Activated CD4-positive, CD25-positive, alpha-beta regulatory T cell (primary cell): ENCODE measurements at regions not wholly inside any gene's neighbourhood (a gene's known extent, or its start where the extent isn't known, plus 50 kb on each side); places are given as distances from the start of the nearest gene placed in this dataset.
"Not testable (repeated sequence)": the region's sequence is repeated elsewhere in the genome, so short reads cannot be mapped to it uniquely, and the experiment has no call there.

Experiments
- DNase-seq, 4 experiments: peaks; one replicate each; lab custom pipeline; 2025; lab: John Stamatoyannopoulos, UW

DNA sequence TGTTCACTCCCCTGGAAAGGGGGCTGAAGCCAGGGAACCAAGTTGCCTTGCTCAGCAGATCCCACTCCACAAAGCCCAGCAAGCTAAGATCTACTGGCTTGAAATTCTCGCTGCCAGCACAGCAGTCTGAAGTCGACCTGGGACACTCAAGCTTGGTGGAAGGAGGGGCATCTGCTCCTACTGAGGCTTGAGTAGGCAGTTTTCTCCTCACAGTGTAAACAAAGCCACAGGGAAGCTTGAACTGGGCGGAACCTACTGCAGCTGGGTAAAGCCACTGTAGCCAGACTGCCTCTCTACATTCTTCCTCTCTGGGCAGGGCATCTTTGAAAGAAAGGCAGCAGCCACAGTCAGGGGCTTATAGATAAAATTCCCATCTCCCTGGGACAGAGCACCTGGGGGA, 495.0 kb downstream of the USP25 start:
- not testable (repeated sequence) for DNase-seq

DNA sequence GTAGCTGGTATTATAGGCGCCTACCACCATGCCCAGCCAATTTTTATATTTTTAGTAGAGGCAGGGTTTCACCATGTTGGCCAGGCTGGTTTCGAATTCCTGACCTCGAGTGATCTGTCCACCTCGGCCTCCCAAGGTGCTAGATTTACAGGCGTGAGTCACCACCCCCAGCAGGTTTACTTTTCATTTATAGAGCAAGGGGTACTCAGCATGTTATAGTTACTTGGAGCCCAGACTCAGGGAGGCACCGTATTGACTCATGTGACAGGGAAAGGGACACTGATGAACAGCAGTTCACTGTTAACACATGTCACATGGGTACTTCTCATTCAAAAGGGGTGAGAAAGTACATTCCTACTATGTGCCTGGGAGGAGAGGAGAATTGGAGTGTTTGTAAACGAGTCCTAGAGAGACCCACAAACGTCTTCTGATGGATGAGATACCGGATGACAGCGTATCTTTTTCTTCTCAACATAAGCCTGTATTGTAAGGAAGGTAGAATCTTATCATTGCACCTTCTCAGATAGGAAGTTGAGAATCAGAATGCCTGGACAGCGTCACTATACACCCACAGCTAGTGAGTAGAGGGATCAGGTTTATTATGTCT, 510.0 kb downstream of the USP25 start:
- no peak for DNase-seq

DNA sequence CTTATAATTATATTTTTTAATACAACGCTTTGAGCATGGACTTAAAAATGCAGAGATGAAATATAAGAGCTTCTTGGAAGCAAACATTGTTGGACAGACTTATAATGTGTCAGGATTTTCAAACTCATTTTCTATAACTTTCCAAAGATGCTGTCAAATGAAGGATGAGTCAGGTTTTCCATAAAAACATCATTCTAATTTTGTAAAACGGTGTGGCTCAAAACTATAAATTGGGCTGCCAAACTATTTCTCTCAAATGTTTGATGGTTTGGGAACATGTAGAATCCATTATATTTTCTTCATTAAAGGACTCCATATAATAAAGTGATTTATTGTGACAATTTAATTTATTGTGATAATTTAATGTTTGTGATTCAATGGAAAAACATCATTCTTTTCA, 511.2 kb downstream of the USP25 start:
- DNase-seq, result no peak

DNA sequence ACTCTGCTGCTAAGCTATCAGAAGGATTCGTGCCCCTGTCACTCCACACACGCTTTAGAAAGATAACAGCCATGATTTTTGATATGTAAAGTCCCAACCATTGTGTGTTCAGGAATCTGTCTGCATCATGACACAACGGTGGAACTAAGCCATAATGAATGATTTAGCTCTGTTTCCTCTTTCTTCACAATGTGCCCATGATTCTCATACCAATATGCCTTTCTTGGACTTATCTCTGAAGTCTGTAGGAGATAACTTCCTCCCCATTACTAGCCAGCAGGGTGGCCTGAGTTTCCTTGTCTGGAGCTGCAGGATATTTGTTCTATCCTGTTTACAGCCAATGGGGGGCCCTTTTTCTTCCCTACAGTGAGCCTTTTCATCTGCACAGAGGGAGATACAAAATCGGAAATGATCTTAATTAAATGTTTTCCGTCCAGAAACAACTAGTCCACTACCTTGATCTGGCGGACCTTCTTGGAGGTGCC, 511.7 kb downstream of the USP25 start:
- no peak for DNase-seq

DNA sequence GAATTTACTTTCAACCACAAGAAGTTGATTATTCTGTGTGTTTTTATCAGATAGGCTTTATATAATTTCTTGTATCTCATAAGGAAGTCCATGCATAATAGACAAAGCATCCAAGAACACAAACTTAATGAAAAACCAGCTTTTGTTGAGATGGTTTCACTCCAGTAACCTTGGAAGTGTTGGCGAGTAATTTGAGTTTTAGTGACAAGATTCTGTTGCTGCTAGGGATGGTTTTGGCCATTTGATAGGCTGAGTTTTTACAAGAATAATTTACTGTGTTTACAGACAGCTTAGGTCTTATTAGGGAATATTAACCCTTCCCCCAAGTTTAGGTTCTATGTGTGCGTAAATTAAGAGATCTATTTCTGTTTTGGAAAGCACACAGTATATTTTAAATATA, 513.6 kb downstream of the USP25 start:
- DNase-seq, result no peak

DNA sequence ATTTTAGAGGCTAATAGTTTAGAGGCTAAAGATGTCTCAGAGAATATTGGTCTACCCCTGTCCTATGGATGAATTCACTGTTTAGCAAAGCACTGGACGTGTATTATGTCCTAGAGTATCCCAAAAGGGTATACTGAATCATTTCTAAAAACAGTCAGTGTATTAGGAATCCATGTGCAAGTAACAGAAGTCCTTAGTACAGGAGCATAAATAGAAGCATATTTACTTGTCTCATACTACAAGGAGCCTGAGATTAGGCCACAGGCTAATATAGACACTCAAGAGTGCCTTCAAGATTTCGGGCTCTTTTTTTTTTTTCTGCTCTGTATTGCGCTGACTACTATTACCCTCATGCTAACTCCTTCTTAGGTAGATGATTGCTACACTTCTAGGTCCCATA, 518.9 kb downstream of the USP25 start:
- no peak for DNase-seq

DNA sequence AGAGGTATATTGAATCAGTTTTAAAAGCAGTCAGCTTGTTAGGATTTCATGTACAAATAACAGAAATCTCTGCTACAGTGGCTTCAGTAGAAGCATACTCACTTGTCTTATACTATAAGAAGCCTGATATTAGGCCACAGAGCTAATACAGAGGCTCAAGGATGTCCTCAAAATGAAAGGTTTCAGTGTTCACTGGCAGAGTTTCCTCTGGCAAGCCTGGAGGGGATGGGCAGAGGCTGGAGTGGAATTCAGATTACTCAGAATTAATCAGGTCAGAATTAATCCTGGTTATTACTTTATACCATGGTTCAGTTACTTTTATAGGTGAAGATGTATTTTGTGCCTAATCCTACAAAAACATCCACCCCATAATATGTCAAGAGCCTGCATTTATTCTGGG, 520.5 kb downstream of the USP25 start:
- DNase-seq, result no peak

DNA sequence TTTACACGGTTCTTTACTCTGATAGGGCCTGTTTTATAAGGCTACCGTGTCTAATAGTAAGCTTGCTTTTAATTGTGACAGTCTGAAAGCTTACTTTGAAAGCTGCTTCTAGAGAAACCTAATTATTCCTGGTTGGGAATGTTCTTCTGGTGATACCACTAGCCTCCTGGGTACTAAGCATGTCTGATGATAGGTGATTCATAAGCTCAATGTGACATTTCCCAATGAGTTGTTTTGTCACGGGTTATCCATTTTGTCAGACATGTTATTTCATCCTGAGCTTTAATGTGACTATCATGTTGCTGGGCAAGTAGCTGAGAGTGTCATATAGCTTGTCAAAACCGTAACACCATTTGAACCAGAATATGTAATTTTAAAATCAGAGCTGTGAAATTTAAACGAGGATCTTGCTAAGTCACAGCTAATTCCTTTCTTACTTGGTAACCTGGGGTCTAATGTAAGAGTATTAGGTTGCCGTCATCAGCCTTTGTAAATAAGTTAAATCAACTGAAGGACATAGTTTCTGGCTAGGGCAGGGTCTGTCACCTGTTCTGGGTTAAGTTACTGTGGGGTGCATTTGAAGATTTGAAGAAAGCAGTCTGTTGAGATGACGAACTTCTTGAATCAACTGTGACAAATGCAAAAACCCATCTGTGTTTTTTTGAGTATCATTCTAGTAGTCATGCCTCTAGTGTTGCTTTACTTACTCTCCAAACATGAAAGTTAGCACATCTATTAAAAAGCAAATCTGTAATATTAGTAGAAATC, 529.2 kb downstream of the USP25 start:
- DNase-seq, result no peak

DNA sequence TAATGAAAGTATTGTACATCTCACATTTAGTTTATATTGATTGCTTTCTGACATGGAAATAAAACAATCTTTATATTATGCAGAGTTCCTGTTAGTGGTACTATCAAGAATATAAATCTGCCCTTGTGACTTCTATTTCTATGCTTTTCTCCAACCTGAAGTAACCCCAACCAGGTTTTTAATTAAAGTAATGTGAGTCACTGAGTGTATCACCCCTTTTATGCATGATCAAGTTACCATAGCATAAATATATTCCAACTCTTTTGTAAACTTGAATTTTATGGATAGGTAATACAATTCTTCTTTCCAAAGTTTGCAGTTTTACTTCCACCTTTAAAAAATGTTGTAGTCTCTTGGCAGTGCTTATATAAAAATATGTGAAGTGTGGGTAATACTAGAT, 532.3 kb downstream of the USP25 start:
- no peak for DNase-seq

DNA sequence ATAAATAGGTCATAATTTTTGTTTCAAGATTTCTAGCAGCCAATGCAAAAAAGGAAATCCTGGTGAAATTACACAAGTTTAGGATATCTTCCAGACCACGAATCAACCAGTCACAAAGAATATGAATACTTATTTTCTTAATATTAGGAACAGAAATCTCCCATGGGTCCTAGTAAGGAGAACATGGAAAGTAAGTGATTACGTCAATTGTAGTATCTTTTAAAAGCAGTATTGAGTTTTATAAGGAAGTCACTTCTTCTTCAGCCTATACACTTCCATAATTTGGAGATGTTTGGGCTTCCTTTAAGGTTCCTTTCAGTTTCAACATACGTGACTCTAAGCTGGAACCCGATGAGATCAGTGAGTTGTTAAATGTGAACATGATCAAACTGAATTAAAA, 534.5 kb downstream of the USP25 start:
- DNase-seq, result no peak

DNA sequence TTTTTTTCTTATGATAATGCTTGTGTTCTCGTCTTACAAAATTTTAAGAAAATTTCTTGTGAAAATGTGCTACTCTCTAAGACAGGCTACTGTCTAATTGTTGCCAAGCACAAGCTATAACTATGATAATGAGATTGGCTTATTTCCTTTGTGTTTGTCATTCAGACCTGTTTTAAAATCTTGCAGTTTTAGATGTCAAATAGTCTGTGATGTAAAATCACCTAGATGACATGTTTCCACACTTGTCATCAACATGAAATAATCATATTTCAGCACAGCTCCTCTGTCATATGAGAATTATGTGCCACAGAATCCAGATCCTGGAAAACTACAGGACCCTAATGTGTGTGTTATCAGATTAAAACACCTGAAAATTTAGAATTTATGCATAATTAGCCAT, 539.7 kb downstream of the USP25 start:
- DNase-seq, result no peak

DNA sequence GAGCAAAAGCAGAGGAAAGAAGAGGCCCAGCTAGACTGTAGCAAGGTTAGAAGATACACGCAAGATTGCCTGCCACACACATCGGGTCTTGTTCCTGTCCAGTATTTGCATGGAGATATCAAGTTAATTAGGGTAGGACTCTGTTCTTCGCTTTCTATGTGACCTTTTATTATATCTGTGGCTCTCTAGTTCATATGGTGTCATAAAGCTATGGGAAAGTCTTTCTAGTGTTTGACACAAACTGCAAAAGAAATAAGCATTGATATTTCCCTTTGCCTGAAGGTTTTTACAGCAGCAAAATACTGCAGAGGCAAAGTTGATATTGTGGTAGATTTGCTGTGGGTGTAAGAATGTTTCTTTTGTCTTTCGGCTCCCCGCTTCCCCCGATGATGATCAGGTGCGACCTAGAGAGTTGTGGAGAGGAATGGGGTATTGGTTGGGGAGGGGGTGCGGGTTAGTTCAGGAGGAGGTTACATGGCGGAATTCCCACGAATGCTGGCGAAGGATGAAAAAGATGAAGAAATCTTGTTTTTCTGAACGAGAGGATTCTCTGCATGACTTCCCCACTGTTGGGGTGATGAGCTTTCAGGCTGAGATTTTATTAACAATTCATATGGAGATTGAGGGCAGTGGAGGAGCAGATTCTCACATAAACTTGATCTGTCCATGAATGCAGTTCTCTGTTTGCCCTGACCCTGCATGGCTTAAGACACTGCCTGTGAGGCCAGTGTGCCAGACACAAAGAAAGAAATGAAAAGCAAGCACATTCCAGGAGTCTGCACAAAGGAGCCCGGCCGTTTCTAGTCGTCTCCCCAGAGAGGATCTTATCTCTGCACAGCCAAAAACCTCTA, 550.2 kb downstream of the USP25 start:
- DNase-seq, result no peak

DNA sequence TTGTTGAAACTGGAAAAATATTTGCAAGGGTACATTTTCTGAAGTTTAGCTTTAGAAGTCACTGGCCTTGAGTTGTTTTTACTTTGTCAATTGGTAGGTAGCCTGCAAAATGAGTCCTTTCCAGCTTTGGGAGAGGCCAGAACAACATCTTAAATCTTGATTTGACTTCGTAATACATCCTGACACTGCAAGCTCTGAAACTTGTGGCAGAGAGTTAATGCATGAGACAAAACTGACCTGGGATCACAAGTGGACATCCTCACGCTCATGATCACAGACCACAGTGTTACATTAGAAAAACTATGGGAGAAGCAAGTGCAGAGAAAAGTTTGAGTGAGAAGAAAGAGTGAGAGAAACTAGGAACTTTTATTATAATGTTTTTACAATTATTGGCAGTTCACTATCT, 550.9 kb downstream of the USP25 start:
- no peak for DNase-seq

DNA sequence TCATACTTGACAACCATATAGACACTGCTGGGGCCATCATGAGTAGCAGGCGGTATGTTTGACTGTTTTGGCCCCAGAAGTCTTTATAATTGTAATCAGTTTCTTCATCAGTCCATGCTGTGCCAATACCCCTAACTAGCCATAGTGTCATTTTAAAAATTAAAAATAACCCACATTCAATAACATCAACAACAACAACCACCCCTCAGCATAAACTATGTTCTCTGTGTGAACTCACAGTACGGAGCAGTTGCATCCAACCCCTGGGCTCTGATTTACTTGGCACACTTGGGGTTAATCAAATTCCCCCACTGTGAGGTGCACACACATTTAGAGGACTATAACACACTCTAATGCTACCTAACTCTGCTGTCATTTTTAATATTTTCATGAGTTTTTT, 553.7 kb downstream of the USP25 start:
- no peak for DNase-seq

DNA sequence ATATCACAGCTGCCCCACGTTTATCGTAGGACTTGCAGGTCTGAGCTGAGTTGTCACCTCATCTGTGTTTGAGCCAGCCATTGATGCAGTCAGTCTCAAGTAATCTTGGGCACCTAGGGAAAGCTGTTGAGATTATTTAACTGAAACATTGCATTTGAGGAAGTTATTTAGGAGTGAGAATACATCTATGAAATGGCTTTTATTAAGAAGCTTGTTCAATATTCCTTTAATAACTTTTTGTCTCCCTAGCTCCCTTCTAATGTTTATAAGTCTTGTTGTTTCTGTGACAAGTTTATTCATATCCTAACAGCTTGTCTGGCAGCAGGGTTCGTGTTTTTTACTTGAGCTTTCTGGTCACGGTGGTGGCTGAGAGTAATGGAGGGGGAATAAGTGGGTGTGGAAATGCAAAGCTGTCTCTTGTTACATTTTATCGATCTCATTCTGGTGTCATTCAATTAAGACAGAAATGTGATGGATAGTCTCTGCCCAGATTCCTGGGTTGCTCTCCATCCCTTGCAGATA, 555.9 kb downstream of the USP25 start:
- no peak for DNase-seq

DNA sequence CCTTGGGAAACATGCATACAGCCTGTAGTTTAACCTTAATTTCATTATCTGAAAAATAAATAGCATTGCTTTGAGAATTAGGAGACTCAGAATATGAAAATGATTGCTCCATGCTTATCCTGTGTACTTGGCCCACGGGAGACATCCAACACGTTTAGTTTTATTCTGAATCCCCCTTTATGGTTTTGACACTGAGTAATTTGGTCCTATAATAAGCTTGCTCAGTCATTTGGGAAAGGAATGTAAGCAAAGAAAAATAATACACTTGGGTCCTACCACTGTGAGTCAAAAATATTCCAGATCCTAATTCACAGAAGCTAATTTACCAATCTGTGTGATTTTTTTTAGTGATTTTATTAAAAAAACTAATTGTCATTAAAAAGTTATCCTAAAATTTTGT, 557.3 kb downstream of the USP25 start:
- no peak for DNase-seq

DNA sequence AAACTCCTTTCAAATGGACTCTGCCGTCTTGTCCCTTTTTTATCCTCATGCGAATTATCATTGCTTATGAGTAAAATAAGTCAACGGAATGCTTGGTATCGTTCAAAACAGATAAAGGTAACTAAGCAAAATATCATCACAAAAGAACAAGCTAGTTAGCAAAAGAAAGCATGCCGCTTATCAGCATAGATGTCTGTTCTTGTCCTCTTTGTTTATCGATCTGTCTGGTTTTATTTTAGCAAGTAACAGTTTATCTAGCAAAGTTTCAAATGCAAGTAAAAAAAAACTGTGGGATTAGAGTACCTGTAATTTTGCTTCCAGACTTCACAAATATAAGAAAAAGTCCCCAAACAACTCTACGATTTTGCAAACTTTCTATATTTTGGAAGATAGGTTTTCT, 561.5 kb downstream of the USP25 start:
- DNase-seq, result no peak

DNA sequence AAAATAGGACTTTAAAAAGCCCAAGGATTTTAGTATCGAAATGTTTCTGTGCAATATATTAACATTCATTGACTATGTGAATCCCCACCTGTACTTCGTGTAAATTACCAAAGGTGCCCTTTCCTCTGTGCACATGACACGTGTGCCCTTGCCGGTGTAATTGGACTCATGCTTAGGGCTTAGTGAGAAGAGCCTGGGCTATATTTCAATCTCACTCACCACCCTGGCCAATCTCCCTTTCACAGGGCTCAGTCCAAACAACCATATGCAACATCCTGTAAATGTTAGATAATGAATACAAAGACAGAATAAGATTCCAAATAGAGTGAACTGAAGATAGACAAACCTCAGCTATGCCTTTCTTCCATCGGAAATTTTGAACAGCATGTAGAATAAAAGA, 564.3 kb downstream of the USP25 start:
- no peak for DNase-seq

DNA sequence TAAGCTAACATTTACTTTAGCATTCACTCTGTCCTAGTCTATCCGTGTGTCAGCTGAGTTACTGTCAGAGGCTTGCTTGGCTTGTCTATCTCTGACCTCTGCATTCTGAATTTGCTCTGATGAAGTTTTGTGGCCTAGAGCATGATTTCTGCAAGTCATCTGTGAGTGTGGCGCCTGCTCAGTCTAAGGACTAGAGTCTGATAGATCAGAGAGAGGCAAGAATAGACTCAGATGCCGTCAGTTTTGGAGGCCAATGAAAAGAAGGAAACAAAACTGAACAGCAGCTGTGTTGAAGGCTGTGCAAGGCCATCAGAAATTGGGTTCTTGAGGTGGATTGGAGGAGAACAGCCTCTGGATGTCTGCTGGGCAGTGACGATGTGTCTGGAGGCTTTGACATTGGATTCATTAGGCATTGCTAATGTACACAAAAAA, 573.1 kb downstream of the USP25 start:
- DNase-seq, result no peak

DNA sequence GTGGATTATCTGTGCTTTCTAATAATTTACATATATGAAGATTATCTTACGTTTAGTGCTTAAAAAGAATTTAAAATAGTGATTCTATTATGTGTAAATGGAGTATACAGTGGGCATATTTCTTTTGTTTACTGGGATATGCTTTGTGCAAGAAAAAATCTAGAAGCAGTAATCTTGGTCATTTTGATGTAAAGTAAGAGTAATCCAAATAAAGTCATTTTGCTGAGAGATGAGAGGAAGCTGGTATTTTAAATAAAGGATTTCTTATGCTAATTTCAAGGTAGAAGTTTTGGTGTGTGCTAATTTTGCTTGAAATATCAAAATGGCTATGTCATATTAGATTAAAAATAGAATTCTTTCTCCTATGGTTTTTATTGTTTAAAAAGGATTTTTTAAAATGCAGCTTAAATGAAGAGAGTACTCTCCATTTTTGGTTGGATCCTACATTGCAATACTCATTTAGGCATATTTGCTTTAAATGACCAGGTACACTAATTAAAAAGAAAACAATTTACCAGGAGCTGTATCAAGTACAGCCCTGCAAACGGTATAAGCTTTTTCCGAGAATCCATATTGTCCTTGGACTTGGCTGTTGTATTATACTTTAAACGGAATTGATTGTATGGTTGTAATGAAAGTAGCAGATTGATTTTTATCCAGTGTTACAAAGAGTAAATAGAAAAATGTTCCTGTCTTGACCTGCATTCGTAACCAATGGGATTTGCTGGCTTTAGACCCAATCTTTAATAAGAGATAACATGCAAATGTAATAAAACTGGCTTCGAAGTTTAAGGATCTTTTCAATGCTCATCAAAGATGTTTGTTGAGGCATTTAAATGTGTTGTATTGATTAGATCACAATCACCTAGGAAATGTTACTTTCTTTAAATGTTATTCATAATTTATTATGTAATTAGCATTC, 574.7 kb downstream of the USP25 start:
- DNase-seq, result no peak

DNA sequence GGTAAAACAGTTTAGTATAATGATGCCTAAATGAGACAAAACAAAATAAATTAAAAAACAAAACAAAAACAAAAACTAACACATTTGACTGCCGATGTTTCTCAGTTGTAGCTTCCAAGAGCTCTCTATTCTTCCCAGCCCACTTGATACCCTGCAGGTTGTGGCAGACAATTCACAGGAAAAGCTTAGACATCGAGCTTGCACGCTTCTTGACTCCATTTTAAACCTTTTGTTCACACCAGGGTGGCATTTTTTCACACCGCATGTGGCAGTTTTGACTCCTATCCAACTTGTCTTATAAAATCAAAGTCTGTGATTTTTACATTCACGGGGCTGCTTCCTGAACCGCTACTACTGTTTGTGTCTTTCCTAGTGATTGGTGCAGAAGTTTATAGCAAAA, 575.9 kb downstream of the USP25 start:
- DNase-seq, result no peak

DNA sequence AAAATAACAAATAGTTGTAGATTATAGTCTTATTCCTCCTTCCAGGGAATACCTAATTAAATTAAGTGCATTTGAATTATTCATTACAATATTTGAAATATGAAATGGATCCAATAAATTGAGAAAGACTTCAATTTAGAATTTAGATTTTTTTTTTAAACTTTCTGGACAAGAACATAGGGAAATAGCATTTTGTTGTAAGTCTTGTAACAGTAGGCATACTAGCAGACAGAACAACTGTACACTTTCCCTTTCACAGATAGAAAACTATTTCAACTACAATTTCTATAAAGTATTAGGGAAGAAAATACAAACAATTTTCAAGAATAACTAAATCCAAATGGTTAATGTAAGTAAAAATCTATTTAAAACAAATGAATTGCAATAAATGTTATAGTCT, 577.5 kb downstream of the USP25 start:
- DNase-seq, result no peak
